Hepatocyte (in vitro differentiated cells): ENCODE measurements at regions not wholly inside any gene's neighbourhood (a gene's known extent, or its start where the extent isn't known, plus 50 kb on each side); places are given as distances from the start of the nearest gene placed in this dataset.

Experiments
- EZH2 ChIP-seq: fragments of 200-600 bp; sonication (generic); IDR thresholded peaks from 2 replicates; pipeline ENCODE4 v1.6.1; 2016; ENCODE audit warnings: antibody characterized with exemption, mild to moderate bottlenecking, borderline replicate concordance
- EZH2phosphoT487 ChIP-seq: fragments of 200-600 bp; sonication (generic); IDR thresholded peaks from one replicate; pipeline ENCODE4 v1.6.1; 2018; ENCODE audit warnings: antibody characterized with exemption, mild to moderate bottlenecking, low read depth, moderate library complexity; ENCODE audit not compliant: unreplicated experiment, severe bottlenecking
- TF ChIP-seq, protein P1 (sequence below): fragments of 200-600 bp; sonication (generic); IDR thresholded peaks from 2 replicates; pipeline ENCODE4 v1.5.1; 2016; ENCODE audit warnings: antibody characterized with exemption, mild to moderate bottlenecking; ENCODE audit not compliant: poor library complexity

GRCh38 chr7:153675131-153675530, 377.1 kb upstream of the DPP6 start:
- no peak for TF ChIP-seq EZH2phosphoT487
- TF ChIP-seq EZH2: no peak
- TF ChIP-seq, protein P1, sequence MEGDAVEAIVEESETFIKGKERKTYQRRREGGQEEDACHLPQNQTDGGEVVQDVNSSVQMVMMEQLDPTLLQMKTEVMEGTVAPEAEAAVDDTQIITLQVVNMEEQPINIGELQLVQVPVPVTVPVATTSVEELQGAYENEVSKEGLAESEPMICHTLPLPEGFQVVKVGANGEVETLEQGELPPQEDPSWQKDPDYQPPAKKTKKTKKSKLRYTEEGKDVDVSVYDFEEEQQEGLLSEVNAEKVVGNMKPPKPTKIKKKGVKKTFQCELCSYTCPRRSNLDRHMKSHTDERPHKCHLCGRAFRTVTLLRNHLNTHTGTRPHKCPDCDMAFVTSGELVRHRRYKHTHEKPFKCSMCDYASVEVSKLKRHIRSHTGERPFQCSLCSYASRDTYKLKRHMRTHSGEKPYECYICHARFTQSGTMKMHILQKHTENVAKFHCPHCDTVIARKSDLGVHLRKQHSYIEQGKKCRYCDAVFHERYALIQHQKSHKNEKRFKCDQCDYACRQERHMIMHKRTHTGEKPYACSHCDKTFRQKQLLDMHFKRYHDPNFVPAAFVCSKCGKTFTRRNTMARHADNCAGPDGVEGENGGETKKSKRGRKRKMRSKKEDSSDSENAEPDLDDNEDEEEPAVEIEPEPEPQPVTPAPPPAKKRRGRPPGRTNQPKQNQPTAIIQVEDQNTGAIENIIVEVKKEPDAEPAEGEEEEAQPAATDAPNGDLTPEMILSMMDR: no peak
